ENCODE measurements at regions not wholly inside any gene's neighbourhood (a gene's known extent, or its start where the extent isn't known, plus 50 kb on each side); places are given as distances from the start of the nearest gene placed in this dataset.

GRCh38 chr7:19560111-19560883 lies 148.5 kb downstream of the POLR1F start:
- TF ChIP-seq REST (IDR thresholded peaks at IDR 0.05; ENCODE audit: low read depth) (no peak), TEAD4 (IDR thresholded peaks at IDR 0.05) (no peak), RAD21 (IDR thresholded peaks at IDR 0.05; ENCODE audit: low read depth) (no peak), EP300 (IDR thresholded peaks at IDR 0.05; ENCODE audit: borderline replicate concordance) (no peak), USF1 (IDR thresholded peaks at IDR 0.05) (no peak), YY1 (IDR thresholded peaks at IDR 0.05; ENCODE audit: low read depth) (no peak), EGR1 (IDR thresholded peaks at IDR 0.05) (no peak), TCF12 (IDR thresholded peaks at IDR 0.05; ENCODE audit: low read depth) (no peak), NFIC (IDR thresholded peaks at IDR 0.05) (no peak)

All from Ishikawa (cell line).